ENCODE measurements at regions not wholly inside any gene's neighbourhood (a gene's known extent, or its start where the extent isn't known, plus 50 kb on each side); places are given as distances from the start of the nearest gene placed in this dataset.

GRCh38 chr5:111869681-111870080, 112.7 kb upstream of the NREP start:
- Histone ChIP-seq H3K4me3 (replicated peaks; ENCODE audit: insufficient read depth, low read length) (no peak overlapping the region), H3K27me3 (ENCODE audit: insufficient read depth, poor library complexity, severe bottlenecking) (no peaks in the 10 kb centered on the region), H3K27ac (replicated peaks) (no peak overlapping the region)
- DNase-seq (ENCODE audit: low read depth in 1 of 2, low spot score in 1 of 2), result no peak
- no peak for TF ChIP-seq POLR2AphosphoS5 (IDR thresholded peaks at IDR 0.05; ENCODE audit: low read depth)
- no peak for TF ChIP-seq REST (IDR thresholded peaks at IDR 0.05; ENCODE audit: insufficient replicate concordance, low read depth)
- TF ChIP-seq SPI1 (IDR thresholded peaks at IDR 0.05; ENCODE audit: borderline replicate concordance, low read depth), result no peak
- no peak for TF ChIP-seq CTCF (IDR thresholded peaks at IDR 0.05; ENCODE audit: insufficient read depth, low read length)
- TF ChIP-seq GABPA (IDR thresholded peaks at IDR 0.05; ENCODE audit: low read depth), result no peak

- H3K27ac ChIP-seq (replicated peaks), result no peak overlapping the region
- no peak for TF ChIP-seq REST (IDR thresholded peaks at IDR 0.05; ENCODE audit: insufficient replicate concordance, low read depth)
- TF ChIP-seq CTCF (IDR thresholded peaks at IDR 0.05; ENCODE audit: insufficient read depth, low read length), result no peak
- TF ChIP-seq GABPA (IDR thresholded peaks at IDR 0.05; ENCODE audit: low read depth), result no peak
- H3K4me3 ChIP-seq (replicated peaks; ENCODE audit: insufficient read depth, low read length), result no peak overlapping the region
- H3K27me3 ChIP-seq (ENCODE audit: insufficient read depth, poor library complexity, severe bottlenecking), result no peaks in the 10 kb centered on the region
- no peak for DNase-seq (ENCODE audit: low read depth in 1 of 2, low spot score in 1 of 2)
Observed at GRCh38 chr5:111865356-111865755, 108.4 kb upstream of the NREP start.

- Histone ChIP-seq H3K27ac (replicated peaks) (no peak overlapping the region), H3K4me3 (replicated peaks; ENCODE audit: insufficient read depth, low read length) (no peak overlapping the region), H3K27me3 (ENCODE audit: insufficient read depth, poor library complexity, severe bottlenecking) (no peaks in the 10 kb centered on the region)
- TF ChIP-seq SPI1 (IDR thresholded peaks at IDR 0.05; ENCODE audit: borderline replicate concordance, low read depth) (no peak), REST (IDR thresholded peaks at IDR 0.05; ENCODE audit: insufficient replicate concordance, low read depth) (no peak), POLR2AphosphoS5 (IDR thresholded peaks at IDR 0.05; ENCODE audit: low read depth) (no peak), GABPA (IDR thresholded peaks at IDR 0.05; ENCODE audit: low read depth) (no peak), CTCF (IDR thresholded peaks at IDR 0.05; ENCODE audit: insufficient read depth, low read length) (no peak)
- DNase-seq (ENCODE audit: low read depth in 1 of 2, low spot score in 1 of 2), result no peak
Observed at GRCh38 chr5:111863801-111864200, 106.8 kb upstream of the NREP start.
